GM12891 (cell line): ENCODE measurements at regions not wholly inside any gene's neighbourhood (a gene's known extent, or its start where the extent isn't known, plus 50 kb on each side); places are given as distances from the start of the nearest gene placed in this dataset.

Source experiments
- PAX5 ChIP-seq: IDR thresholded peaks from 2 replicates; pipeline ENCODE4 v1.6.1; 2011; ENCODE audit warnings: low read length, moderate library complexity, mild to moderate bottlenecking; ENCODE audit not compliant: insufficient read depth, severe bottlenecking
- POLR2A ChIP-seq: IDR thresholded peaks from 2 replicates; pipeline ENCODE4 v1.6.1; 2011; ENCODE audit warnings: low read depth, low read length, control low read depth
- POLR2AphosphoS5 ChIP-seq: IDR thresholded peaks from 2 replicates; pipeline ENCODE4 v1.6.1; 2011; ENCODE audit warnings: low read depth, low read length, control low read depth
- POU2F2 ChIP-seq: IDR thresholded peaks from 2 replicates; pipeline ENCODE4 v1.6.1; 2011; ENCODE audit warnings: low read depth, mild to moderate bottlenecking, control low read depth, low read length, moderate library complexity
- SPI1 ChIP-seq: IDR thresholded peaks from 2 replicates; pipeline ENCODE4 v1.6.1; 2011; ENCODE audit warnings: low read depth, low read length, control low read depth
- TAF1 ChIP-seq: IDR thresholded peaks from 2 replicates; pipeline ENCODE4 v1.6.1; 2011; ENCODE audit warnings: low read depth, low read length, control low read depth

- no peak for TF ChIP-seq POLR2A
- no peak for TF ChIP-seq SPI1
- no peak for TF ChIP-seq TAF1
- TF ChIP-seq POLR2AphosphoS5: no peak
- TF ChIP-seq POU2F2: no peak
- TF ChIP-seq PAX5: no peak
Measured at GRCh38 chr10:78190051-78190825, 156.6 kb downstream of the RPS24 start.
